ENCODE measurements at regions not wholly inside any gene's neighbourhood (a gene's known extent, or its start where the extent isn't known, plus 50 kb on each side); places are given as distances from the start of the nearest gene placed in this dataset.

DNA sequence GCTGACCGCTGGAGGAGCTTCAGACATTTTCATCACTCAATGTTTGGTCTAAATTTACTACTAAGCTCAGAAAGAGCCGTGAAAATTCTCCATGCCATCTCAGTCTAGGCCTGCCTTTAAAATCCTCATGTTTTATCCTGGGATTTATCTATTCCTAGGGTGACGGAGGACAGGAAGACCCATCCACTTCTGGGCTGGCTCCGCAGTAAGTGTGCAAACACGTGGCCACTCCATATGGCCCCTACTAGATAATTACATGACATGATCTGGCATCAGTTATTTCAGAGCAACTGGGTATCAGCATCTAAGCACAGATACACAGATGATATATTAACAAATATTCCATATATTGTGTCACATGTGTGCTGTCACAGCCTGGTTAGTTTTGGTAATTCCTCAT lies 77.8 kb upstream of the HS3ST4 start:
- TF ChIP-seq ZZZ3 (IDR thresholded peaks at IDR 0.05; ENCODE audit: control insufficient read depth, insufficient read length, low read depth) (no peak), HDAC2 (IDR thresholded peaks at IDR 0.05) (no peak), CTCF (IDR thresholded peaks at IDR 0.05 in 2 of 3, conservative IDR thresholded peaks at IDR 0.05 in 1 of 3; ENCODE audit: control insufficient read depth in 2 of 3, extremely low read depth in 1 of 3, insufficient read depth in 1 of 3, low read depth in 3 of 3, low read length in 3 of 3) (no peak), POLR2A (IDR thresholded peaks at IDR 0.05; ENCODE audit: low read depth, low read length) (no peak), STAT1 (conservative IDR thresholded peaks at IDR 0.05) (no peak), TAF1 (IDR thresholded peaks at IDR 0.05; ENCODE audit: borderline replicate concordance, low read depth, low read length) (no peak), USF1 (IDR thresholded peaks at IDR 0.05; ENCODE audit: borderline replicate concordance, extremely low read length, insufficient read depth, low read depth, low read length) (no peak), IRF4 (IDR thresholded peaks at IDR 0.05; ENCODE audit: low read depth, low read length) (no peak), TARDBP (IDR thresholded peaks at IDR 0.05; ENCODE audit: borderline replicate concordance) (no peak), STAT3 (IDR thresholded peaks at IDR 0.05; ENCODE audit: low read depth, low read length) (no peak)

Measured in GM12878 (cell line).